ENCODE measurements at regions not wholly inside any gene's neighbourhood (a gene's known extent, or its start where the extent isn't known, plus 50 kb on each side); places are given as distances from the start of the nearest gene placed in this dataset.

DNA sequence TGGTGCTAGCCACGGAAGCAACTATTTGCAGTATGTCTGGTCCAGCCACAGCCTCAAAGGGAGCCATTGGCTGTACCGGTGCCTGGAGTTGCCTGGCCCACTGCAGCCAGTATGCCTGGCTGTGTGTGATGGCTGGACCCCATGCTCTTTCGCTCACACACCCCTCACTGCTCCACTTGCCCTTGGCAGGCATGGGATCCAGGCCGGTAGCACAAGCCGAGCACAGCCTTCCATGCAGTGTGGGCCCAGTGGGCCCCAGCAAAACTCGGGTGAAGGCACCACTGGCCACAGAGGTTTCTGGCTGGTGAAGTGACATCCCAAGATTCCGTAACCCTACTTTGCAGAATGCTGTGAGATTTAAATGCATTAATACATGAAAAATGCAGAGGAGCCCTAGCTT is 665.8 kb downstream of the PLPP3 start:
- TF ChIP-seq, protein P1, sequence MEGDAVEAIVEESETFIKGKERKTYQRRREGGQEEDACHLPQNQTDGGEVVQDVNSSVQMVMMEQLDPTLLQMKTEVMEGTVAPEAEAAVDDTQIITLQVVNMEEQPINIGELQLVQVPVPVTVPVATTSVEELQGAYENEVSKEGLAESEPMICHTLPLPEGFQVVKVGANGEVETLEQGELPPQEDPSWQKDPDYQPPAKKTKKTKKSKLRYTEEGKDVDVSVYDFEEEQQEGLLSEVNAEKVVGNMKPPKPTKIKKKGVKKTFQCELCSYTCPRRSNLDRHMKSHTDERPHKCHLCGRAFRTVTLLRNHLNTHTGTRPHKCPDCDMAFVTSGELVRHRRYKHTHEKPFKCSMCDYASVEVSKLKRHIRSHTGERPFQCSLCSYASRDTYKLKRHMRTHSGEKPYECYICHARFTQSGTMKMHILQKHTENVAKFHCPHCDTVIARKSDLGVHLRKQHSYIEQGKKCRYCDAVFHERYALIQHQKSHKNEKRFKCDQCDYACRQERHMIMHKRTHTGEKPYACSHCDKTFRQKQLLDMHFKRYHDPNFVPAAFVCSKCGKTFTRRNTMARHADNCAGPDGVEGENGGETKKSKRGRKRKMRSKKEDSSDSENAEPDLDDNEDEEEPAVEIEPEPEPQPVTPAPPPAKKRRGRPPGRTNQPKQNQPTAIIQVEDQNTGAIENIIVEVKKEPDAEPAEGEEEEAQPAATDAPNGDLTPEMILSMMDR (IDR thresholded peaks at IDR 0.05), result no peak
- no peak for TF ChIP-seq POLR2A (IDR thresholded peaks at IDR 0.05)
